ENCODE measurements at regions not wholly inside any gene's neighbourhood (a gene's known extent, or its start where the extent isn't known, plus 50 kb on each side); places are given as distances from the start of the nearest gene placed in this dataset.

- no peak for TF ChIP-seq CTCF (IDR thresholded peaks at IDR 0.05; ENCODE audit: extremely low read depth, missing control alignments)
- no peak for DNase-seq (ENCODE audit: low spot score)
These were observed 81.8 kb upstream of the BARHL2 start for GRCh38 chr1:90798883-90799282.

GRCh38 chr1:90798344-90798743 is 81.2 kb upstream of the BARHL2 start:
- DNase-seq (ENCODE audit: low spot score): no peak
- no peak for TF ChIP-seq CTCF (IDR thresholded peaks at IDR 0.05; ENCODE audit: extremely low read depth, missing control alignments)

GRCh38 chr1:90795431-90795830 is 78.3 kb upstream of the BARHL2 start:
- TF ChIP-seq CTCF (IDR thresholded peaks at IDR 0.05; ENCODE audit: extremely low read depth, missing control alignments): no peak

GRCh38 chr1:90786709-90787108 is 69.6 kb upstream of the BARHL2 start:
- no peak for TF ChIP-seq CTCF (IDR thresholded peaks at IDR 0.05; ENCODE audit: extremely low read depth, missing control alignments)
- no peak for DNase-seq (ENCODE audit: low spot score)

More at GRCh38 chr1:90795431-90795830, 78.3 kb upstream of the BARHL2 start:
- DNase-seq (ENCODE audit: low spot score): no peak

GRCh38 chr1:90784186-90784847 is 67.2 kb upstream of the BARHL2 start:
- no peak for TF ChIP-seq CTCF (IDR thresholded peaks at IDR 0.05; ENCODE audit: extremely low read depth, missing control alignments)
- no peak for DNase-seq (ENCODE audit: low spot score)

GRCh38 chr1:90783181-90783580 is 66.1 kb upstream of the BARHL2 start:
- no peak for TF ChIP-seq CTCF (IDR thresholded peaks at IDR 0.05; ENCODE audit: extremely low read depth, missing control alignments)
- DNase-seq (ENCODE audit: low spot score): no peak

- no peak for TF ChIP-seq CTCF (IDR thresholded peaks at IDR 0.05; ENCODE audit: extremely low read depth, missing control alignments)
- DNase-seq (ENCODE audit: low spot score): no peak
These were observed 64.9 kb upstream of the BARHL2 start for GRCh38 chr1:90782046-90782445.

All from GM20000 (cell line).